Type B pancreatic cell (in vitro differentiated cells): ENCODE measurements at regions not wholly inside any gene's neighbourhood (a gene's known extent, or its start where the extent isn't known, plus 50 kb on each side); places are given as distances from the start of the nearest gene placed in this dataset.

Source experiments
- DNase-seq: peaks from one replicate; pipeline ENCODE4 v3.0.0; 2021; ENCODE audit warnings: mixed read lengths; ENCODE audit not compliant: unreplicated experiment; ENCODE audit errors: extremely low spot score
- H3K27ac Mint-ChIP-seq: 2 replicates; pipeline ENCODE4 v1.8.0; 2021; ENCODE audit warnings: mild to moderate bottlenecking, mixed read lengths
- H3K27me3 Mint-ChIP-seq: 2 replicates; pipeline ENCODE4 v1.8.0; 2021; ENCODE audit warnings: mixed read lengths
- H3K36me3 Mint-ChIP-seq: 2 replicates; pipeline ENCODE4 v1.8.0; 2021; ENCODE audit warnings: mixed read lengths
- H3K4me1 Mint-ChIP-seq: one replicate; pipeline ENCODE4 v1.8.0; 2021; ENCODE audit warnings: mixed read lengths; ENCODE audit not compliant: unreplicated experiment
- H3K4me3 Mint-ChIP-seq: 2 replicates; pipeline ENCODE4 v1.8.0; 2021; ENCODE audit warnings: mild to moderate bottlenecking, mixed read lengths
- H3K9me3 Mint-ChIP-seq: 2 replicates; pipeline ENCODE4 v1.8.0; 2021; ENCODE audit warnings: mixed read lengths
- CTCF ChIP-seq: fragments of 200-600 bp; sonication (generic); conservative IDR thresholded peaks from 2 replicates; pipeline ENCODE4 v1.5.0; 2021; ENCODE audit warnings: antibody characterized with exemption, mild to moderate bottlenecking

- TF ChIP-seq CTCF: no peak
- no peak for DNase-seq
- Mint-ChIP-seq H3K4me1 (no peaks in the 10 kb centered on the region), H3K27me3 (peaks cover 5% of the 10 kb centered on the region), H3K36me3 (no peaks in the 10 kb centered on the region), H3K4me3 (no peak overlapping the region), H3K9me3 (peaks cover 5% of the 10 kb centered on the region), H3K27ac (no peak overlapping the region)
Measured at GRCh38 chr16:59042301-59042700, 308.2 kb upstream of the GOT2 start.

GRCh38 chr16:59039066-59039720 is 305.1 kb upstream of the GOT2 start:
- no peak overlapping the region for H3K27ac Mint-ChIP-seq
- H3K4me3 Mint-ChIP-seq: no peak overlapping the region
- TF ChIP-seq CTCF: no peak
- no peak for DNase-seq
- peaks cover 5% of the 10 kb centered on the region for H3K9me3 Mint-ChIP-seq
- H3K36me3 Mint-ChIP-seq: no peaks in the 10 kb centered on the region
- no peaks in the 10 kb centered on the region for H3K4me1 Mint-ChIP-seq
- peaks cover 5% of the 10 kb centered on the region for H3K27me3 Mint-ChIP-seq

- no peak overlapping the region for H3K27ac Mint-ChIP-seq
- no peak for TF ChIP-seq CTCF
- DNase-seq: no peak
- H3K27me3 Mint-ChIP-seq: peaks cover 4% of the 10 kb centered on the region
- H3K4me1 Mint-ChIP-seq: no peaks in the 10 kb centered on the region
- H3K4me3 Mint-ChIP-seq: no peak overlapping the region
- H3K9me3 Mint-ChIP-seq: no peaks in the 10 kb centered on the region
- no peaks in the 10 kb centered on the region for H3K36me3 Mint-ChIP-seq
Measured at GRCh38 chr16:59030923-59031485, 296.9 kb upstream of the GOT2 start.

GRCh38 chr16:59021751-59022150 is 287.6 kb upstream of the GOT2 start:
- no peak overlapping the region for H3K4me3 Mint-ChIP-seq
- H3K27me3 Mint-ChIP-seq: peaks cover 4% of the 10 kb centered on the region
- H3K9me3 Mint-ChIP-seq: no peaks in the 10 kb centered on the region
- no peaks in the 10 kb centered on the region for H3K36me3 Mint-ChIP-seq
- no peak for DNase-seq
- no peaks in the 10 kb centered on the region for H3K4me1 Mint-ChIP-seq
- TF ChIP-seq CTCF: no peak
- H3K27ac Mint-ChIP-seq: no peak overlapping the region

- TF ChIP-seq CTCF: no peak
- no peaks in the 10 kb centered on the region for H3K36me3 Mint-ChIP-seq
- H3K27me3 Mint-ChIP-seq: no peaks in the 10 kb centered on the region
- H3K4me3 Mint-ChIP-seq: no peak overlapping the region
- no peaks in the 10 kb centered on the region for H3K4me1 Mint-ChIP-seq
- H3K27ac Mint-ChIP-seq: no peak overlapping the region
- DNase-seq: no peak
- no peaks in the 10 kb centered on the region for H3K9me3 Mint-ChIP-seq
Measured at GRCh38 chr16:59013930-59014329, 279.8 kb upstream of the GOT2 start.
